AG09309 (cell line): ENCODE measurements at regions not wholly inside any gene's neighbourhood (a gene's known extent, or its start where the extent isn't known, plus 50 kb on each side); places are given as distances from the start of the nearest gene placed in this dataset.

Source experiments
- DNase-seq: peaks from one replicate; pipeline ENCODE4 v3.0.0-alpha.2; 2010; ENCODE audit warnings: low read depth
- H3K4me3 ChIP-seq: 2 replicates; pipeline ENCODE4 v1.5.1; 2011; ENCODE audit warnings: mild to moderate bottlenecking, low read depth, low read length, moderate library complexity; ENCODE audit not compliant: control insufficient read depth
- CTCF ChIP-seq: IDR thresholded peaks from 2 replicates; pipeline ENCODE4 v1.5.1; 2011; ENCODE audit warnings: mild to moderate bottlenecking, low read depth, low read length, inconsistent platforms; ENCODE audit not compliant: insufficient read depth, control insufficient read depth; ENCODE audit errors: missing control alignments

- no peak for DNase-seq
These were observed 261.9 kb upstream of the ISX start for GRCh38 chr22:34804091-34804490.

GRCh38 chr22:34804604-34805003, 261.4 kb upstream of the ISX start:
- TF ChIP-seq CTCF = no peak
- no peak for DNase-seq
- no peak overlapping the region for H3K4me3 ChIP-seq

More at GRCh38 chr22:34804091-34804490, 261.9 kb upstream of the ISX start:
- no peak for TF ChIP-seq CTCF
- no peak overlapping the region for H3K4me3 ChIP-seq

- TF ChIP-seq CTCF = no peak
- no peak overlapping the region for H3K4me3 ChIP-seq
- DNase-seq = no peak
These were observed 260.2 kb upstream of the ISX start for GRCh38 chr22:34805771-34806170.

DNA sequence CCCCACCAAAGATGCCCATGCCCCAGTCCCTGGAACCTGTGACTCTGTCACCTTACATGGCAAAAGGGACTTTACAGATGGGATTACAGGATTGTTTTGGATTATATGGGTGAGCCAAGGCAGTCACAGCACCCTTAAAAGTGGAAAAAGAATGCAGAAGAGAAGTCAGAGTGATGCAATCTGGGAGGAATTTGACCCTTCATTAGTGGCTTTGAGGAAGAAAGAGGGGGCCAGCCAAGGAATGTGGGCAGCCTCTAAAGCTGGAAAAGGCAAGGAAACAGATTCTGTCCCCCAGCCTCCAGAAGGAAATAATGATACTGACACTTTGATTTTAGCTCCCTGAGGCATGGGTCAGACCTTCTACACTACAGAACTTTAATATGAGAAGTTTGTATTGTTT, 257.3 kb upstream of the ISX start:
- no peak for TF ChIP-seq CTCF
- no peak for DNase-seq
- H3K4me3 ChIP-seq = no peak overlapping the region

DNA sequence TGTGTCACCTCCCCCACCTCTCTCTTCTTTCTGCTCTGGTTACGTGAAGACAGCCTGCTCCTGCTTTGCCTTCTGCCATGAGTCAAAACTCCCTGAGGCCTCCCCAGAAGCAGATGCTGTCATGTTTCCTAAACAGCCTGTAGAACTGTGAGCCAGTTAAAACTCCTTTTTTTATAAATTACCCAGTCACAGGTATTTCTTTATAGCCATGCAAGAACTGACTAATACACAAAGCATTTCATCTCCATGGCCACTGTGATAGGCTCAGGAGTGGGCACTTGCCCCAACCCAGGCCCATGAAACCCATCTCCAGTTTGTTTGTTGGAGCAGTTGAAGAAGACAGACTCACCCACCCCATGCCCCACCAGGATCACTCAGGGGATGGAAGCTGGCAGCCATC, 253.3 kb upstream of the ISX start:
- TF ChIP-seq CTCF = no peak
- DNase-seq = no peak

GRCh38 chr22:34814260-34815025, 251.5 kb upstream of the ISX start:
- no peak overlapping the region for H3K4me3 ChIP-seq
- TF ChIP-seq CTCF = no peak
- no peak for DNase-seq

More for the DNA sequence above, 253.3 kb upstream of the ISX start:
- H3K4me3 ChIP-seq = no peak overlapping the region
